Urinary bladder (tissue), 3 donors: ENCODE measurements at regions not wholly inside any gene's neighbourhood (a gene's known extent, or its start where the extent isn't known, plus 50 kb on each side); places are given as distances from the start of the nearest gene placed in this dataset.
"Not testable (repeated sequence)": the region's sequence is repeated elsewhere in the genome, so short reads cannot be mapped to it uniquely, and the experiment has no call there.

Source experiments
- DNase-seq: peaks from one replicate; pipeline ENCODE4 v3.0.0-alpha.2; 2015; ENCODE audit errors: extremely low spot score
- H3K27ac ChIP-seq: one replicate; pipeline ENCODE4 v1.5.1; 2013; ENCODE audit warnings: low read depth, mild to moderate bottlenecking, moderate library complexity
- H3K36me3 ChIP-seq: one replicate; pipeline ENCODE4 v1.6.1; 2013; ENCODE audit warnings: mild to moderate bottlenecking, moderate library complexity; ENCODE audit not compliant: insufficient read depth
- H3K4me1 ChIP-seq: one replicate; pipeline ENCODE4 v1.6.1; 2013; ENCODE audit warnings: mild to moderate bottlenecking, moderate library complexity; ENCODE audit not compliant: insufficient read depth
- H3K4me3 ChIP-seq: one replicate; pipeline ENCODE4 v1.5.1; 2013; ENCODE audit warnings: low read depth, low read length
- WGBS: extraction: QIAGEN DNeasy Blood & Tissue Kit; methylation state at CpG from one replicate; pipeline ENCODE4 v1.1.7; 2013; 5-methylcytosine and 5-hydroxymethylcytosine counted together
- donor health status: healthy with polysubstance abuse.
- donor health status: healthy.

DNA sequence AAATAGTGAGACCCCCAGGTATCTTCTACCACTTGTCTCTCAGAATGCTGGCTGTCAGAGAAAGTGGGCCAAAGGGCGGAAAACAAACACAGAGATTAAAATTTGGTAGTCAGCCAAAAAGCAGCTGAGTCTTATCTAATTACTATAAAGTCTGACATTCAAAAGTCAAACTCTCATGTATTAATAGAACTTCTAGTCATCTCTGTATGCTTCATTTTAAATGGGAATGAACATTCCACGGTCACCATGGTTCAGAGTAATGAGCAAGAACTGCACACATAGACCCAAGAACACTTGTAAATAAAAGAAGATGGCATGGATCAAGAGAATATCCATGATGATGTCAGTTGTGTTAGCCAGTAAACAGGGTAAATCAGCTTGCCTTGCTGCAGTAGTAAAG, 1267.0 kb upstream of the CHAC2 start:
- Histone ChIP-seq H3K4me1 (no peaks in the 10 kb centered on the region), H3K36me3 (no peaks in the 10 kb centered on the region), H3K4me3 (no peak overlapping the region), H3K27ac (no peak overlapping the region)
- no peak for DNase-seq
- WGBS = 55% methylated on average over 2 of the region's 2 CpGs

- 91% methylated on average over 3 of the region's 3 CpGs for WGBS
- H3K27ac ChIP-seq = no peak overlapping the region
- no peak overlapping the region for H3K4me3 ChIP-seq
- no peak for DNase-seq
- H3K4me1 ChIP-seq = no peaks in the 10 kb centered on the region
- H3K36me3 ChIP-seq = no peaks in the 10 kb centered on the region
Observed at GRCh38 chr2:52498077-52498750, 1269.4 kb upstream of the CHAC2 start.

DNA sequence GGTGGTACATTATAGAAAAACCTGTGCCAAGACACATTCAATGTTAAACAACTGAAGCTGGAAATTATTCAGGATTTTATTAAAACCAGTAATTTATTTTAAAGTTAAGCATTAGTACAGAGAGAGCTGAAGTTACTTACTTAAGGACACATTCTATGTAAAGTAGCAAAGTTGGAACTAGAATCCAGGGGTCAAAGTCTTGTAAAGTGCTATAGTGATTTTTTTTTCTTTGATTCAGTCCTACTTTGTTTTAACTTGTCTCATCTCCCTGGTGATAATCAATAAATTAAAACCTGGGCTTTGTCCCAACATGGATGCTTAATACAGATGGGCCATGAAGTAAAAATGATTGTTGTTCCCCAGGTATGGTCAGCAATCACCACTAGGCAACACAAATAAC, 1271.8 kb upstream of the CHAC2 start:
- H3K4me1 ChIP-seq = no peaks in the 10 kb centered on the region
- no peaks in the 10 kb centered on the region for H3K36me3 ChIP-seq
- no peak overlapping the region for H3K4me3 ChIP-seq
- H3K27ac ChIP-seq = no peak overlapping the region
- no peak for DNase-seq

GRCh38 chr2:52477166-52477565, 1290.4 kb upstream of the CHAC2 start:
- Histone ChIP-seq H3K4me3 (no peak overlapping the region), H3K36me3 (no peaks in the 10 kb centered on the region), H3K27ac (no peak overlapping the region), H3K4me1 (no peaks in the 10 kb centered on the region)
- 92% methylated on average over 1 of the region's 1 CpG for WGBS
- no peak for DNase-seq

GRCh38 chr2:52475590-52475989, 1292.0 kb upstream of the CHAC2 start:
- no peak overlapping the region for H3K4me3 ChIP-seq
- H3K4me1 ChIP-seq = no peaks in the 10 kb centered on the region
- H3K27ac ChIP-seq = no peak overlapping the region
- H3K36me3 ChIP-seq = no peaks in the 10 kb centered on the region
- WGBS = 60% methylated on average over 1 of the region's 1 CpG
- DNase-seq = no peak

GRCh38 chr2:52474091-52474490, 1293.5 kb upstream of the CHAC2 start:
- no peaks in the 10 kb centered on the region for H3K4me1 ChIP-seq
- 89% methylated on average over 1 of the region's 1 CpG for WGBS
- H3K27ac ChIP-seq = no peak overlapping the region
- H3K36me3 ChIP-seq = no peaks in the 10 kb centered on the region
- DNase-seq = no peak
- H3K4me3 ChIP-seq = no peak overlapping the region

- 36% methylated on average over 2 of the region's 2 CpGs for WGBS
- Histone ChIP-seq H3K27ac (no peak overlapping the region), H3K4me3 (no peak overlapping the region), H3K4me1 (no peaks in the 10 kb centered on the region), H3K36me3 (no peaks in the 10 kb centered on the region)
- DNase-seq = no peak
Observed at GRCh38 chr2:52473526-52473925, 1294.1 kb upstream of the CHAC2 start.

- H3K4me3 ChIP-seq, H3K27ac ChIP-seq, DNase-seq, H3K4me1 ChIP-seq, H3K36me3 ChIP-seq: not testable (repeated sequence)
- WGBS = 98% methylated on average over 1 of the region's 1 CpG
Observed at GRCh38 chr2:52470457-52470856, 1297.1 kb upstream of the CHAC2 start.

DNA sequence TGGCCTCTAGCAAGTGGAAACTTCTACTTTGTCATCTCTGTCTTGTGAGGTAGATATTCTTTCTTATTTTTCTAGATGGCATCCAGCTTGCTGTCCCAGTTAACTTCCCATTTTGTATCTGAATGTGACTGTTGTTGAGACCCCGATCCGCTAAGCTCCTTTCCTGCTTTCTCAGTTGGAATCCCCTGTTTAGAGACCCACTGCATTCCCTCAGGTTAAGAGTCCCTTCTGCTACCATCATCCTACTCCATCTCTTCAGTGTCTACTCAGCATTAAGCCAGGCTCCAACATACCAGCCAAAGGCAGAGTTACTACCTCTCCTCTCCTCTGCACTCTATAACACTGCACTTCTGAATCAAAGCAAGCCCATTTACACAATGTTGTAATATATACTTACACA, 1300.4 kb upstream of the CHAC2 start:
- no peak overlapping the region for H3K27ac ChIP-seq
- 83% methylated on average over 2 of the region's 2 CpGs for WGBS
- no peaks in the 10 kb centered on the region for H3K36me3 ChIP-seq
- H3K4me3 ChIP-seq = no peak overlapping the region
- no peaks in the 10 kb centered on the region for H3K4me1 ChIP-seq
- DNase-seq = no peak

GRCh38 chr2:52465287-52465686, 1302.3 kb upstream of the CHAC2 start:
- Histone ChIP-seq H3K4me3 (no peak overlapping the region), H3K4me1 (no peaks in the 10 kb centered on the region), H3K36me3 (no peaks in the 10 kb centered on the region), H3K27ac (no peak overlapping the region)
- WGBS = 78% methylated on average over 3 of the region's 3 CpGs
- DNase-seq = no peak

- Histone ChIP-seq H3K27ac (no peak overlapping the region), H3K36me3 (no peaks in the 10 kb centered on the region), H3K4me3 (no peak overlapping the region), H3K4me1 (no peaks in the 10 kb centered on the region)
- DNase-seq = no peak
- WGBS = 87% methylated on average over 3 of the region's 3 CpGs
Observed at GRCh38 chr2:52463457-52463856, 1304.1 kb upstream of the CHAC2 start.

DNA sequence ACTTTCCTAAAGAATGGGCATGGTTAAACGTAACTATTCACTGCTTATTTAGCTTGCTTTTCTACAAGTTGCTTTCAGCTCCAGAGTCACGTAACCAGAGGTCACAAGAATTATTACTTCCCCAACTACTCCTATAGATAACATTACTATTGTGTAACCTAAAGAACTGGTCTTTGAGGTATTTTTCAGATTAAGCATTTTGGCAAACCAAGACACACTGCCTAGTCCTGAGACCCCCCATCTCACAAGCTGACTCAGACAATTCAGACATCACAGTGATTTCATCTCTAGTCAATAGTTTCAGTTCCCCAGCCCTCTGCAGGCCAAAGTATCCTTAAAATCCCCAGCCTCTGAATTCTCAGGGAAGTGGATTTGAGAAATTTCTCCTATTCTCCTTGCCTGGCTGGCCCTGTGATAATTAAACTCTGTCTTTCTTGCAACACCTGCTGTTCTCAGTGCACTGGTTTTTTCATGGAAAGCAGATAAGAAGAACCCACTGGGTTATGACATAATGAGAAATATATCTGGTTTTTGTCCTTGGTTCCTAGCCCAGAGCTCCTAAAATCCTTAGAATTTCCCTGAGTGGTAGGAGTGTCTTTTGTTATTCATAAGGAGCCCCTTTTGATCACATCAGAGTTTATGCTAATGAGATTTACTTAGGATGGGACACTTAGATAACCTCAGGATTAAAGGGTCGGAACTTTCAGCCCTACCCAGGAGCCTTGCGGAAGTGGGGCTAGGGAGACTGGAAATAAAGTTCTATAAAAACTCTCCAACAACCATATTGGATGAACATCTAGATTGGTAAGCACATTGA, 1310.8 kb upstream of the CHAC2 start:
- no peaks in the 10 kb centered on the region for H3K4me1 ChIP-seq
- H3K4me3 ChIP-seq = no peak overlapping the region
- no peaks in the 10 kb centered on the region for H3K36me3 ChIP-seq
- no peak overlapping the region for H3K27ac ChIP-seq
- no peak for DNase-seq
- WGBS = 84% methylated on average over 4 of the region's 4 CpGs

DNA sequence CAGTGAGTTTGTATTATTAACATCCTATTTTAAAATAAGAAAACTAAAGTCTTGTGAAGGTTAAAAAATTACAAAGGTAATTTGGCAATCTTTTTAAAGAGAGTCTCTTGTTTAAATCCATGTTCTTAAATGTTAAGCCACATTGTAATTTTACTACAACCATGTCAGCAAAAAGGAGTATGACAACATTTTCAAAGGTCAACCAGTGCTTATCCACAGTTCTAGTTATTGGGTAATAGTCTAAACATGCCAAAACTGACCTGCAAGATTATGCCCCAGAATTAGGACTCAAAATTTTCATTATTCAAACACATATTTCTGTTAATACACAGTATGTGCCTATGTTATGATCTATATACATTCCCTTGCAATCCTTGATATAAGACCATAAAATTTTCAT, 1312.6 kb upstream of the CHAC2 start:
- H3K4me1 ChIP-seq = no peaks in the 10 kb centered on the region

DNA sequence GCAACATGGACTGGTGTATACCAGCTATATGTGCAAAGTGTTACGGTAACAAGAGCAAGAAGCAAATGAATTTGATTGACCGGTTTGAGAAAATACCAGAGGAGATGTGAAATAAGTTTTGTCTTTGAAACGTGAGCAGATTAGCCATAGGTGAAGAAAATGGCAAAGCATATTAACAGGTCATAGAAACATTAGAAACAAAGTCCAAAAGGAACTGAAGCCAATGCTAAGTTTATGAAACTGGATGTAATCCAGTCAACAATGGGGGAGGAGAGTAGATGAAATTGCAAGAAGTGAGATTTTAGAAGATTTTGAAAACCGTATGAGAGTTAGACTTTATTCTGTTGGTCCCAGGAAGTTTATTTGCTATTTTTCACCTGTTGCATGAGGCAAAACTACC, 1315.4 kb upstream of the CHAC2 start:
- WGBS = 86% methylated on average over 4 of the region's 4 CpGs
- DNase-seq = no peak
- H3K4me1 ChIP-seq = no peaks in the 10 kb centered on the region
- H3K36me3 ChIP-seq = no peaks in the 10 kb centered on the region
- H3K27ac ChIP-seq = no peak overlapping the region
- H3K4me3 ChIP-seq = no peak overlapping the region

More for the DNA sequence above, 1312.6 kb upstream of the CHAC2 start:
- Histone ChIP-seq H3K36me3 (no peaks in the 10 kb centered on the region), H3K4me3 (no peak overlapping the region), H3K27ac (no peak overlapping the region)
- DNase-seq = no peak
